ENCODE measurements at regions not wholly inside any gene's neighbourhood (a gene's known extent, or its start where the extent isn't known, plus 50 kb on each side); places are given as distances from the start of the nearest gene placed in this dataset.
A peak's percentile ranks its signal among the peaks of the same experiment; 100 is the strongest.

- peaks cover 38% of the 10 kb centered on the region for H3K4me1 ChIP-seq (ENCODE audit: insufficient read depth, low read length, severe bottlenecking)
These were observed 570.3 kb downstream of the LMO4 start for GRCh38 chr1:87899017-87899416.

GRCh38 chr1:87899746-87900145 is 571.1 kb downstream of the LMO4 start:
- Histone ChIP-seq H3K36me3 (ENCODE audit: insufficient read depth, low read length) (no peaks in the 10 kb centered on the region), H3K4me2 (ENCODE audit: low read length) (no peak overlapping the region), H3K4me1 (ENCODE audit: insufficient read depth, low read length, severe bottlenecking) (peaks cover 31% of the 10 kb centered on the region), H3K9ac (ENCODE audit: low read length) (no peak overlapping the region), H2AFZ (ENCODE audit: low read length) (no peak overlapping the region), H3K79me2 (ENCODE audit: insufficient read depth, low read length) (no peaks in the 10 kb centered on the region), H4K20me1 (ENCODE audit: insufficient read depth, low read length) (no peaks in the 10 kb centered on the region), H3K27ac (ENCODE audit: low read depth, low read length, poor library complexity, severe bottlenecking) (no peak overlapping the region), H3K4me3 (ENCODE audit: low read depth, low read length, poor library complexity, severe bottlenecking) (no peak overlapping the region), H3K27me3 (ENCODE audit: insufficient read depth, low read length) (no peaks in the 10 kb centered on the region), H3K9me2 (ENCODE audit: low read depth, low read length) (no peaks in the 10 kb centered on the region), H3F3A (ENCODE audit: insufficient read depth, low read length) (no peaks in the 10 kb centered on the region), H3K9me3 (ENCODE audit: low read length) (no peaks in the 10 kb centered on the region)
- TF ChIP-seq CTCF (IDR thresholded peaks at IDR 0.05; ENCODE audit: low read length): no peak
- TF ChIP-seq EZH2 (IDR thresholded peaks at IDR 0.05; ENCODE audit: borderline replicate concordance, low read length): no peak

More at GRCh38 chr1:87899017-87899416, 570.3 kb downstream of the LMO4 start:
- Histone ChIP-seq H3K4me2 (ENCODE audit: low read length) (no peak overlapping the region), H3K4me3 (ENCODE audit: low read depth, low read length, poor library complexity, severe bottlenecking) (no peak overlapping the region), H3K36me3 (ENCODE audit: insufficient read depth, low read length) (no peaks in the 10 kb centered on the region), H3K27ac (ENCODE audit: low read depth, low read length, poor library complexity, severe bottlenecking) (no peak overlapping the region), H4K20me1 (ENCODE audit: insufficient read depth, low read length) (no peaks in the 10 kb centered on the region), H3F3A (ENCODE audit: insufficient read depth, low read length) (no peaks in the 10 kb centered on the region), H3K9me3 (ENCODE audit: low read length) (no peaks in the 10 kb centered on the region), H3K9ac (ENCODE audit: low read length) (no peak overlapping the region), H3K27me3 (ENCODE audit: insufficient read depth, low read length) (no peaks in the 10 kb centered on the region), H3K79me2 (ENCODE audit: insufficient read depth, low read length) (no peaks in the 10 kb centered on the region), H3K9me2 (ENCODE audit: low read depth, low read length) (no peaks in the 10 kb centered on the region), H2AFZ (ENCODE audit: low read length) (no peak overlapping the region)
- no peak for TF ChIP-seq CTCF (IDR thresholded peaks at IDR 0.05; ENCODE audit: low read length)
- TF ChIP-seq EZH2 (IDR thresholded peaks at IDR 0.05; ENCODE audit: borderline replicate concordance, low read length): no peak

DNA sequence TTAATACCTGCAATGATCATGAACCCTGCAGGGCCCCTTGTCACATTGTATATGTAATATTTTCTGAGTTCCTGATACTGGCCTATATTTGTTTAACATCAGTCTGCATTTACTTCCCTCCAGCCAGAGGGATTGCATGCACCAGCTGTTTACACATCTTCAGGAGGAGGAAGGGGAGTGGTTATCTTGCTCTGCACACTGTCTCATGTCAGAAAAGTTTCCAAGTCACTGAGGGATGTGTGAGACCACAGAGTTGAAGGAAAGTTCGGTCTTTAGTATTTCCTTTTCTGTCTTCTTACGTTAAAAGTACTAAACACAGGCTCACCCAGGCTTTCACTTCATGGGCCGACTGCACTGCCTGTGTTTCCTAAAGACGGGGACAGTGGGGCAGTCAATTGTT is 574.1 kb downstream of the LMO4 start:
- H3K9me2 ChIP-seq (ENCODE audit: low read depth, low read length): no peaks in the 10 kb centered on the region
- H3K27me3 ChIP-seq (ENCODE audit: insufficient read depth, low read length): no peaks in the 10 kb centered on the region
- TF ChIP-seq CTCF (IDR thresholded peaks at IDR 0.05; ENCODE audit: low read length) (no peak), EZH2 (IDR thresholded peaks at IDR 0.05; ENCODE audit: borderline replicate concordance, low read length) (no peak)
- H3K4me2 ChIP-seq (ENCODE audit: low read length): peak overlapping the region; percentile 53
- peaks cover 29% of the 10 kb centered on the region for H3K4me1 ChIP-seq (ENCODE audit: insufficient read depth, low read length, severe bottlenecking)
- H3K79me2 ChIP-seq (ENCODE audit: insufficient read depth, low read length): no peaks in the 10 kb centered on the region
- H3K36me3 ChIP-seq (ENCODE audit: insufficient read depth, low read length): no peaks in the 10 kb centered on the region
- H4K20me1 ChIP-seq (ENCODE audit: insufficient read depth, low read length): no peaks in the 10 kb centered on the region
- no peaks in the 10 kb centered on the region for H3K9me3 ChIP-seq (ENCODE audit: low read length)
- peak overlapping the region; percentile 73 for H3K27ac ChIP-seq (ENCODE audit: low read depth, low read length, poor library complexity, severe bottlenecking)
- peak overlapping the region; percentile 36; the same call in 1 of the 2 replicates for H2AFZ ChIP-seq (ENCODE audit: low read length)
- peak overlapping the region; percentile 48 for H3K9ac ChIP-seq (ENCODE audit: low read length)
- H3F3A ChIP-seq (ENCODE audit: insufficient read depth, low read length): no peaks in the 10 kb centered on the region
- no peak overlapping the region for H3K4me3 ChIP-seq (ENCODE audit: low read depth, low read length, poor library complexity, severe bottlenecking)

Data from OCI-LY1 (cell line).